BLaER1 (cell line): ENCODE measurements at regions not wholly inside any gene's neighbourhood (a gene's known extent, or its start where the extent isn't known, plus 50 kb on each side); places are given as distances from the start of the nearest gene placed in this dataset.

Experiments
- H3K27ac ChIP-seq: shearing (Covaris generic); formaldehyde crosslinking; 2 replicates; pipeline ENCODE4 v1.8.1; 2022
- H3K27me3 ChIP-seq: shearing (Covaris generic); formaldehyde crosslinking; 2 replicates; pipeline ENCODE4 v1.8.1; 2022
- H3K36me3 ChIP-seq: shearing (Covaris generic); formaldehyde crosslinking; 2 replicates; pipeline ENCODE4 v1.8.1; 2022
- H3K4me1 ChIP-seq: shearing (Covaris generic); formaldehyde crosslinking; 2 replicates; pipeline ENCODE4 v1.8.1; 2022
- H3K4me2 ChIP-seq: shearing (Covaris generic); formaldehyde crosslinking; 2 replicates; pipeline ENCODE4 v1.8.1; 2022
- H3K4me3 ChIP-seq: shearing (Covaris generic); formaldehyde crosslinking; 2 replicates; pipeline ENCODE4 v1.8.1; 2022
- H3K9ac ChIP-seq: shearing (Covaris generic); formaldehyde crosslinking; 2 replicates; pipeline ENCODE4 v1.8.1; 2022
- H3K9me3 ChIP-seq: shearing (Covaris generic); formaldehyde crosslinking; 2 replicates; pipeline ENCODE4 v1.8.1; 2022
- H4K20me1 ChIP-seq: shearing (Covaris generic); formaldehyde crosslinking; 2 replicates; pipeline ENCODE4 v1.8.1; 2022
- Cebpa-rat ChIP-seq: shearing (Covaris generic); IDR thresholded peaks from 2 replicates; pipeline ENCODE4 v1.8.1; 2022

DNA sequence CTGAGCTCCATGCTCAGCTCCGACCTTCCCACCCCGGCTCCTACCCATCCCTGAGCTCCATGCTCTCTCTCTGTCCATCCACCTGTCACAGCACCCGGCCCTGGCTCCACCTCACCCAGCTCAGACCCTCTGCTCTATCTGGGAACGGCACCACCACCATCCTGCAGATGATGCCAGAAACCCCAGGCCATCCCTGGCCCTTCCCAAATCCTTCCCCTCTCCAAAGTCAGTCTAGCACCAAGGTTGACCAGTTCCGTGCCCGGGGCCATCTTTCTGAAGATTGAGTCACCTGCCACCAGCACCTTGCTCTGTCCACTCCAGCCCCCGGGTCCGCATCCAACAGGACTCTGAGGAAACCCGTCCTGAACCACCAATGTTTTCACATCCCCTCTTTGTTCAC, 969.6 kb downstream of the BRD1 start:
- Histone ChIP-seq H3K9ac (no peak overlapping the region), H3K27me3 (peaks cover 40% of the 10 kb centered on the region), H3K27ac (no peak overlapping the region), H3K36me3 (no peaks in the 10 kb centered on the region), H3K4me1 (no peaks in the 10 kb centered on the region), H3K9me3 (no peaks in the 10 kb centered on the region), H4K20me1 (no peaks in the 10 kb centered on the region; the same call in 1 of the 2 replicates), H3K4me2 (no peak overlapping the region), H3K4me3 (no peak overlapping the region)
- TF ChIP-seq Cebpa-rat: no peak

DNA sequence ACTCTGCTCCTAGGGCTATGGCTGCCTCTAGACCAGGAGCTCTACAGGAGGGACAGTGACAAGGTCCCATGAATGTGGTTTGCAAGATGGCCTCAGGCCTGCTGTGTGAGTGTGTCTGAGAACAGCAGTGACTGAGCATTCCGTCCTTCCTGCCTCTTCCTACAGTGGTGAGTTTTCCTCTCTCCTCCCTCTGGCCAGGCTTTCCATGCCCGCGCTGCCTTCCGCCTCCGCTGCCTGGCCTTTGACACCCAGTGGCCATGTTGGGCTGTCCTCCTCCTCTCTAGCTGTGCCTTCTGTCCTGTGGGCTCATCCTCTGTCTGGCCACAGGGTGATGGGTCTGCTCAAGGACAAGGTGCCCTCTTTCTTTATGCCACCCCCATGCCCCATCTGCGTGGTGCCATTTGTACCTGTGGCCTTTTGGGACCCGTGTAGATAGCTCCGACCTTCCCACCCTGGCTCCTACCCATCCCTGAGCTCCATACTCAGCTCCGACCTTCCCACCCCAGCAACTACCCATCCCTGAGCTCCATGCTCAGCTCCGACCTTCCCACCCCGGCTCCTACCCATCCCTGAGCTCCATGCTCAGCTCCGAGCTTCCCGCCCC, 970.4 kb downstream of the BRD1 start:
- Histone ChIP-seq H3K4me1 (no peaks in the 10 kb centered on the region), H3K4me2 (no peak overlapping the region), H3K27me3 (peaks cover 40% of the 10 kb centered on the region), H4K20me1 (peaks cover 3% of the 10 kb centered on the region; the same call in 1 of the 2 replicates), H3K9me3 (no peaks in the 10 kb centered on the region), H3K36me3 (no peaks in the 10 kb centered on the region), H3K4me3 (no peak overlapping the region), H3K9ac (no peak overlapping the region), H3K27ac (no peak overlapping the region)
- TF ChIP-seq Cebpa-rat: no peak

- H3K4me2 ChIP-seq: no peak overlapping the region
Measured at GRCh38 chr22:48856308-48856615, 971.4 kb downstream of the BRD1 start.

DNA sequence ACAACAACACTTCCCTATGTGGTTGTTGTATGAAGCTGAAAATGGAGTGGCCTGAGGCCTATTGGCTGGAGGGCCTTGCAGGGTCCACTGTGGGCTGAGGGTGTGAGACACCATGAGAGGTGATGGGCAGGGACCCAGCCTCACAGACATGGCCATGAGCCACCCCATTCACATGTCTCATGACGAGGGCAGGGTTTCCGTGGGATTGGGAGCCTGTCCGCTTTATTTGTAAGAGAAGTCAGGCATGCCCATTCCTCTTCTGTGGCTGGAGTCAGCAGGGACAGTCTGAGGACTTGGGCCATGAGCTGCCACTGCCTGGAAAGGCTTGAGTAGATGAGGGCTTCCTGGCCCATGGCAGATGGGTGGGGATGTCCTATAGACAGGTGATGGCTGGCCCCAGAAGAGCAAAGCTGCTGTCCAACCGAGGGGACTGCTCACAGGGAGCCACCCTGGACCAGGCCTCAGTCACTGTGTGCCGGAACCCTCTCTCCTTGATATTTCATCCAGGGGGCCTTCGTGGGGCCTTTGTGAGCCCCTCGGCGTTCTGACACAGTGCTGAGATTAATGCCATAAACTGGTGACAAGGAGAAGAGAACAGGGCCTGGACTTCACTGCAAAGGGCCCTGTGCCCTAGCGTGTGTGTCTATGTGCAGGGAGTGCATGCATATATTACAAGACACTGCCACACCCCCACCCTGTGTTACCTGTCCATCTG, 971.9 kb downstream of the BRD1 start:
- no peaks in the 10 kb centered on the region for H3K4me1 ChIP-seq
- H3K27me3 ChIP-seq: peaks cover 40% of the 10 kb centered on the region
- no peaks in the 10 kb centered on the region for H3K36me3 ChIP-seq
- no peak overlapping the region for H3K4me3 ChIP-seq
- H3K27ac ChIP-seq: no peak overlapping the region
- H3K9ac ChIP-seq: no peak overlapping the region
- no peak overlapping the region for H3K4me2 ChIP-seq
- no peak for TF ChIP-seq Cebpa-rat
- peaks cover 4% of the 10 kb centered on the region; the same call in 1 of the 2 replicates for H4K20me1 ChIP-seq
- H3K9me3 ChIP-seq: no peaks in the 10 kb centered on the region

More at GRCh38 chr22:48856308-48856615, 971.4 kb downstream of the BRD1 start:
- H3K4me3 ChIP-seq: no peak overlapping the region
- no peak overlapping the region for H3K27ac ChIP-seq
- no peak for TF ChIP-seq Cebpa-rat
- no peaks in the 10 kb centered on the region for H3K36me3 ChIP-seq
- peaks cover 40% of the 10 kb centered on the region for H3K27me3 ChIP-seq
- H3K4me1 ChIP-seq: no peaks in the 10 kb centered on the region
- H3K9ac ChIP-seq: no peak overlapping the region
- H4K20me1 ChIP-seq: peaks cover 4% of the 10 kb centered on the region; the same call in 1 of the 2 replicates
- no peaks in the 10 kb centered on the region for H3K9me3 ChIP-seq

DNA sequence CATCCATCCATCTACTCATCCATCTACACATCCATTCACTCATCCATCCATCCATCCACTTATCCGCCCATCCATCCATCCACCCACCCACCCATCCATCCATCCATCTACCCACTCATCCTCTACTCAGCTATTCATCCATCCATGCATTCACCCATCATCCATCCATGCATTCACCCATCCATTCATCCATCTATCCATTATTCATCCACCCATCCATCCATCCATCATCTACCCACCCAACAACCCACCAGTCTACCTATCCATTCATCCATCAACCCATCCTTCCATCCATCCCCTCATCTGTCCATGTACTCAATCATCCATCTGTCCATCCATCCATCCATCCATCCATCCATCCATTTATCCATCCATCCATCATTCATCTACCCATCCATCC, 972.7 kb downstream of the BRD1 start:
- Histone ChIP-seq H3K36me3 (no peaks in the 10 kb centered on the region), H3K27me3 (peaks cover 33% of the 10 kb centered on the region), H3K4me3 (no peak overlapping the region), H3K9ac (no peak overlapping the region), H3K9me3 (no peaks in the 10 kb centered on the region), H3K27ac (no peak overlapping the region), H3K4me2 (no peak overlapping the region), H3K4me1 (no peaks in the 10 kb centered on the region), H4K20me1 (peaks cover 4% of the 10 kb centered on the region; the same call in 1 of the 2 replicates)
- no peak for TF ChIP-seq Cebpa-rat

- Histone ChIP-seq H3K4me3 (no peak overlapping the region), H3K4me1 (no peaks in the 10 kb centered on the region), H4K20me1 (peaks cover 4% of the 10 kb centered on the region; the same call in 1 of the 2 replicates), H3K27me3 (peaks cover 24% of the 10 kb centered on the region), H3K36me3 (no peaks in the 10 kb centered on the region), H3K27ac (no peak overlapping the region), H3K9ac (no peak overlapping the region), H3K4me2 (no peak overlapping the region), H3K9me3 (no peaks in the 10 kb centered on the region)
- no peak for TF ChIP-seq Cebpa-rat
Measured at GRCh38 chr22:48853627-48854240, 973.9 kb downstream of the BRD1 start.

GRCh38 chr22:48851933-48852549, 975.6 kb downstream of the BRD1 start:
- Histone ChIP-seq H3K27me3 (peaks cover 7% of the 10 kb centered on the region), H3K4me3 (no peak overlapping the region), H4K20me1 (peaks cover 4% of the 10 kb centered on the region; the same call in 1 of the 2 replicates), H3K9me3 (no peaks in the 10 kb centered on the region), H3K27ac (no peak overlapping the region), H3K36me3 (no peaks in the 10 kb centered on the region), H3K4me1 (no peaks in the 10 kb centered on the region), H3K9ac (no peak overlapping the region), H3K4me2 (no peak overlapping the region)
- TF ChIP-seq Cebpa-rat: no peak

DNA sequence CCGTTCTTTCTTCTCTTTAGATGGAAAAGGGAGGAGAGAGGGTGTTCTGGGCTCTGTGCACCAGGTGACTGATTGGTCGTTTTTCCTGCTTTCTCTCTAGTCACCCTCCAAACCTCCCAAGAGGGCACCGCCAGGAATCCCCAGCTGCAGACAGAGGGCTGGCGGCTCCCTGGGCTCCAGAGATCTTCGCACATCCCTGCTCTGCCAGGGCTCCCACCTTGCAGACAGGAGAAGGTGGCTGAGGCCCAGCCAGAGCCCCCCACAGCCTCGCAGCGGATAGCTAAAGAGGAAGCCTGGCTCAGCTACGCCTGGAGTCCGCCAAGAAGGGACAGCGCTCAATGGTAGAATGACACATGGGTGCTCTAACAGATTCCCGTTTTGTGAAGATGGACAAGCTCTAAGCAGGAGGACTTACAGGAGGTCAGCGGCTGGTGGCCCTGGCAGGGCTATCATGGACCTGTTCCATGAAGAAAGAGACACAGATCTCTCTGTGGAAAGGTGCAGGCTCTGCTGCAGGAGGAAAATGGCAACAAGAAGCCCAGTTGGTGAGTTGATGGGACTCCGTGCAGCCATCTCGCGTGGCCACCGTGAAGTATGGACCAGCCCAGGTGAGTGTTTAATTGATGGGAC, 976.9 kb downstream of the BRD1 start:
- no peak for TF ChIP-seq Cebpa-rat
- Histone ChIP-seq H3K4me3 (no peak overlapping the region), H3K27me3 (no peaks in the 10 kb centered on the region), H4K20me1 (peaks cover 4% of the 10 kb centered on the region; the same call in 1 of the 2 replicates), H3K36me3 (no peaks in the 10 kb centered on the region), H3K4me2 (no peak overlapping the region), H3K27ac (no peak overlapping the region), H3K9ac (no peak overlapping the region), H3K4me1 (no peaks in the 10 kb centered on the region), H3K9me3 (no peaks in the 10 kb centered on the region)

DNA sequence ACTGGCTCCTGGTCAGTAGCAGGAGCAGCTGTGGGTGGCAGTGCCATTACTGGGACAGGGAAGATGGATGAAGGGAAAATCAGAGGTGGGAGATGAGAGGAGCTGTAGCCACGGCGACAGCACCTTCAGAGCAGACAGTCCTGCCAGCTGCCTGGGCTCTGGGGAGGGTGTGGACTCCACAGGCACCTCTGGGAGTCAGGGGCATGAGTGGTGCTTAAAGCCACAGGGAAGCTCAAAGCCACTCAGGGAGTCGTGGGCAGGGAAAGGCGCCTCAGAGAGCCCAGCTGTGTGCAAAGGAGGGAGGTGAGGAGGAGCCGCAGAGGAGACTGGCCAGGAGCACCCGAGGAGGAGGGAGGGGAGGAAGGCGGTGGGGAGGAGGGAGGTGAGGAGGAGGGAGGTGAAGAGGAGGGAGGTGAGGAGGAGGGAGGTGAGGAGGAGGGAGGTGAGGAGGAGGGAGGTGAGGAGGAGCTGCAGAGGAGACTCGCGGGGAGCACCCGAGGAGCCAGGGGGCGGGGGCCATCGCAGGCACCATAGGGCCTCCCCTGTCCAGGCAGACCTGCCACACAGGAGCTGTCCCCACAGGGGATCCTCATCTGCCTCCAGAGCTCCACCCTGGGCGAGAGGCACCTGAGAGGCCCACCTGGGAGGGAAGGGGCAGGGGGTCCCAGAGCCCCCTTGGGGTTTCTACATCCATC, 977.6 kb downstream of the BRD1 start:
- Histone ChIP-seq H3K4me1 (no peaks in the 10 kb centered on the region), H3K9ac (no peak overlapping the region), H3K4me2 (no peak overlapping the region), H4K20me1 (peaks cover 4% of the 10 kb centered on the region; the same call in 1 of the 2 replicates), H3K27ac (no peak overlapping the region), H3K27me3 (no peaks in the 10 kb centered on the region), H3K36me3 (no peaks in the 10 kb centered on the region), H3K4me3 (no peak overlapping the region), H3K9me3 (no peaks in the 10 kb centered on the region)
- TF ChIP-seq Cebpa-rat: no peak
